ENCODE measurements at regions not wholly inside any gene's neighbourhood (a gene's known extent, or its start where the extent isn't known, plus 50 kb on each side); places are given as distances from the start of the nearest gene placed in this dataset.
"Not testable (repeated sequence)": the region's sequence is repeated elsewhere in the genome, so short reads cannot be mapped to it uniquely, and the experiment has no call there.

DNA sequence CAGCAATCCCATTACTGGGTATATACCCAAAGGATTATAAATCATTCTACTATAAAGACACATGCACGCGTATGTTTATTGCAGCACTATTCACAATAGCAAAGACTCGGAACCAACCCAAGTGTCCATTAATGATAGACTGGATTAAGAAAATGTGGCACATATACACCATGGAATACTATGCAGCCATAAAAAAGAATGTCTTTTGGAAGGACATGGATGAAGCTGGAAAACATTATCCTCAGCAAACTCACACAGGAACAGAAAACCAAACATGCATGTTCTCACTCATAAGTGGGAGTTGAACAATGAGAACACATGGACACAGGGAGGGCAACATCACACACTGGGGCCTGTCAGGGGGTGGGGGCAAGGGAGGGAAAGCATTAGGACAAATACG lies 143.7 kb upstream of the IVNS1ABP start:
- not testable (repeated sequence) for DNase-seq

DNA sequence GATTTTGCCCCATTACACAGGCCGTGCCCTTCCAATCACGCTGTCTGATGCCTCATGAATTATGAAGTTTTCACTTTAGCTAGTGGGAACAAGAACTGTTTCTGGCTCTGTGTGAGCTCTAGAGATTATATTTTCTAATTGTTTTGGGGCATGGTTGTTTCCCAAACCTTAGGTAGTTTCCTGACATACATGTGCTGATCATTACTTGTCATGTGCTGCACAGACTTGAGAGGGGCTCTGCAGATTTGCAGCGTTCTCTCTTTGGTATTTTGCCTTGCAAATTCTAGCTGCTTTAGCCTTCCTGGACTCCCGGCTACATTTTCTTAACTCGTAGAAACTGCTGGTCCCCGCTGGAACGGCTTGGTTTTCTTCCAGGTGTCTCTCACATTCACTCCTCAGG lies 142.1 kb upstream of the IVNS1ABP start:
- DNase-seq, result no peak

DNA sequence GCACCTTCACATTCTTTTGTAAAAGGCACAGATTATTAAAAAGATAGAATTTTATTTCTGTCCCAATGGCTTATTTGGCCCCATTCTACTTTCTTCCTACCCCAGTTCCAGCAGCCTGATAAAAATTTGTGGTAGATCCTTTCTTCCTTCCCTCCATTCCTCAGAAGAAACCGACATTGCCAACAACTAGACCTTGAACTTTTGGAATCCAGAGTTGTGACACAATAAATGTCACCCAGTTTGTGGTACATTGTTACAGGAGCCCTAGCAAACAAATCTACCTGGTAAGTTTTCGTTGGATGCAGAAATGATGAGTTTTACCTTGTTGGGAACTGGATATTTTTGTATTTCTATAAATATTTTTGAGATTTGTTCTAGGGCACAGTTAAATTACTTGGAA lies 141.6 kb upstream of the IVNS1ABP start:
- DNase-seq, result no peak

DNA sequence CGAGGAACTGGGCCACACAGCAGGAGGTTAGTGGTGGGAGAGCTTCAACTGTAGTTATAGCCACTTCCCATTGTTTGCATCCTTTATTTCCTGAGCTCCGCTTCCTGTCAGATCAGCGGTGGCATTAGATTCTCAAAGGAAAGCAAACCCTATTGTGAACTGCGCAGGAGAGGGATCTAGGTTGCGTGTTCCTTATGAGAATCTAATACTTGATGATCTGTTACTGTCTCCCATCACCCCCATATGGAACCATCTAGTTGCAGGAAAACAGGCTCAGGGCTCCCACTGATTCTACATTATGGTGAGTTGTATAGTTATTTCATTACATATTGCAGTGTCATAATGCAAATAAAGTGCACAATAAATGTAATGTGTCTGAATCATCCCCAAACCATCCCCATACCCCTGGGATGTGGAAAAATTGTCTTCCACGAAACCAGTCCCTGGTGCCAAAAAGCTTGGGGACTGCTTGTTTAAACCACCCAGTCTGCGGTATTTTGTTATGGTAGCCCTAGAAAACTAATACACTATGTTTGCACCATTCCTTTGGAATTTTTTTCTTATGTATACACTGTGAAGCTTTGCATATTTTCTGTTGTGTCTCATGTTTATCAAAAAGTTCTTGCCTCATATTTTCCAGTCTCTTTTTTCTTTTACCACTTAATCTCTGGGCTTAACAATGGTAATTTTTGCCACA lies 136.6 kb upstream of the IVNS1ABP start:
- DNase-seq, result no peak

DNA sequence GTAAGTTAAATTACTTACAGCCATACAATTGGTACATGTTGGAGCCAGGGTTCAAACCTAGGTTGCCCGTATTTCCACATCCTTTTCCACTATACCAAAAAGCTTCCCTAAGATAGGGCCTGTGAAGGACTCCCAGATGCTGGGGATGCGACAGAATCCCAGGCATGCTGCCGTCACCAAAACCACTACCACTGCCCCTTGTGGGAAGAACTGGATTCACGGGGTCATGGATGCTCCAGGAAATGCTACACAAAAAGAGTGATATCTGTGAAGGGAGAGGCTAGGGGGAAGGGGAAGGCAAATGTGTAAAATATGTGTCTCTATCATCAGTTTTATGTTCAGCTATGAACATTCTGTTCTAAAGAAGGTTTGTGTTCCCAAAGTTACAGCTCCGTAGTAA lies 133.9 kb upstream of the IVNS1ABP start:
- DNase-seq, result no peak

DNA sequence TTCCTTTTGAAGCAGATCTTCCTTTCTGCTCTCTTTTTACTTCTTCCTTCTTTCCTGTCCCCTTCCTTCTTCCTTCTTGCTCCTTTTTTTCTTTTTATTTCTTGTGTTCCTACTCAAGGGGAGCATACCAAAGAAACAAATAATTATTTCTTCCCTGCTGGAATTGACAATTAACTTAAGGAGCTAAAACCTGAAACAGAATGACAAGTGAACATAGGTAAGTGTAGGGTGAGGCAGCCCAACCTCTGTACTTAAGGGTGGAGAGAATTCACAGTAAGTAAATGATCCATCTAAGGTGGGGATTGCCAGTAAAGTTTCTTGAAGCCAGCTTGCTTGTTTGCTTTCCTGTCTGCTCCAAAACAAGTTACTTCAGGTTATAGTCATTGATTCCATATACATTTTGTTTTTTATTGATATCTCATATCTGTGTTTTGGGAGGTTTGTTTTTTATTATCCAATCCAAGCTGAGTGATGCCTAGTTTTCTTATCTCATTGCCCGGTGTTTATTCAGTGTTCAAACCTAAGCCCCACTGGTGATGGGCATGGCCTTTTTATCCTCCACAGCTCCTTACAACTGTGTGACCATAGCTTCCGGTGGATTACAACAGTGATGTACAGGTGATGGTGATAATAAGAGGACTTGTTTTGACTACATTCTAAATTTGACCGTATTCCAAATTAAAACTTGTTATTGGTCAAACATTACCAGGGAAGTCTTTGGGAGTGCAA lies 133.2 kb upstream of the IVNS1ABP start:
- DNase-seq, result no peak

DNA sequence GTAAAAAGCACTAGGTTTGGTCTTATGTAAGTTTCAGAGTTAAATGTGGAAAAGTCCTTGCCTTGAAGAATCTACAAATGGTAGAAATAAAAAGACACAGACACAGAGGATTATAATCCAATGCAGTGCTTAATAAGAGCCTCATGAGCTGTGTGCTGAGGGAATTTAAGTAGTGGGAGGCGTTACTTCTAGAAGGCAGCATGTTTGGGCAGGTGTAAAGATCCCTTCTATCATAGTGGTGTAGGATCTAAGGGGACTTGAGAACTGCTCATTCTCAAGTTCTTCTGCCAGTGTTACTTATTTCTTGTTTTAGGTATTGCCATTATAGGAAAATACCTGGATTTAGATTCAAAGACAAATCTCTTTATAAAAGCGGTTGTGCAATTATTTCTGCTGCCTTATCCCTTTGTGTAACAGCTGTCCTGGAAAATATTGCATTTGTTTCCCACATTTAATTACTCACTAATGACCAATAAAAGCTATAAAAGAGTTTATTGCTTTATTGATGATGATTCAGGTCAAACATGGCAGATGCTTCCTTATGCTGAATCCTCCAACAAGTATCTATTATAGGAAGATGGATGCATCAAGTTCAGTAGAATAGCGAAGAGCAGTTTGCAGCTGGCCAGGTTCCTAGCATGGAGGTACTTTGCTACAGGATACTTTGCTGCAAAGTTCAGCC lies 132.5 kb upstream of the IVNS1ABP start:
- DNase-seq, result no peak

DNA sequence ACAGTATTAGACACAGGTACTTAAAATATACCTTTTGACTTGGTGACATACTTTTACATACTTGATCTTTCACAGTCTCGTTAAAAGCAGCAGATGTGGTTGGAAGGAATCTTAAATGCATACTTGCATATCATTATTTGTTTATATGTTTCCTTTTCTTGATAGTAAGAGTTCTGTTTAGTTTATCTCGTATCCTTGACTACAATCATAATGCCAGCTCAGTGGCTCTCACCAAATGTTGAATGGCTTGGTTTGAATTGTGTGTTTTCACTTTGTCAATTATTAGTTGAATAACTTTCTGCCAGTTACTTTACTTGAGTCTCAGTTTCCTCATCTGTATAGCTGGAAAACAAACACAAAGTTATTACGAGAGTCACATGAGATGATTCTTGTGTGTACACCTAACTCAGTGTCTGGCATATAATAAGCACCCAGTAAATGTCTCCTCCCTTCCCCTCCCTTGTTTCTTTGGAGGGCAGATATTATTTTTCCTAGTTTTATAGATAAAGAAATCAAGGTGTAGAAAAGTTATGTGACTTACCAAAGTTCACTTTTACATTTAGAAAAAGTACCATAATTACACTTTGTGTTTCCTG lies 131.6 kb upstream of the IVNS1ABP start:
- DNase-seq, result no peak

DNA sequence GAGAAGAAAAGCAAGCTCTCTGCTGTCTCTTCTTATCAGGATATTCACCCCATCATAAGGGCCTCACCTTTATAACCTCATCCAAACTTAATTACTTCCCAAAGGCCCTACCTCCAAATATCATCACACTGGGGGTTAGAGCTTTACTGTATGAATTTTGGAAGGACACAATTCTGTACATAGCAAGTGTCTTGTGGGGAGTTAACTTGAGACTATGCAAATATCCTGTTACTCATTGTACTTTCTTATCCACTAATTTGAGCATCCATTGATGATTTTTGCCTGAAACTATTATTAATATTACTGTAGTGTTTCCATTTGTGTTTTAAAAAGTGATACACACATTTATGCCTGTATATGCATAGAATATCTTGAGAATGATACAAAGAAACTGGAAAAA lies 129.1 kb upstream of the IVNS1ABP start:
- DNase-seq, result no peak

DNA sequence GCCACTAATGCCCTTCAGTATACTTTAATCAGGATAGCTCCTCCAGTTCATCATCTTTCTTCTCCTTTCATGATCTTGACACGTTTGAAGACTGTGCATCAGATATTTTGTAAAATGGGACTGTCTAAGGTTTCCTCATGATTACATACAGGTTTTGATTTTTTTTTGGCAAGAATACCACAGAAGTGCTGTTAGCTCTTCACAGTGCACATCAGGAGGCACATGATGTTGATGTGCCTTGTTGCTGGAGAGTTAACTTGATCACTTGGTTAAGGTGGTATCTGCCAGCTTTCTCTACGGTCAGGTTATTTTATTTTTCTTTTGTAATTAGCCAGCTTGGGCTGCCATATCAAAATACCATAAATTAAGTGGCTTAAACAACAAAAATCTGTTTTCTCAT lies 128.6 kb upstream of the IVNS1ABP start:
- DNase-seq, result no peak

DNA sequence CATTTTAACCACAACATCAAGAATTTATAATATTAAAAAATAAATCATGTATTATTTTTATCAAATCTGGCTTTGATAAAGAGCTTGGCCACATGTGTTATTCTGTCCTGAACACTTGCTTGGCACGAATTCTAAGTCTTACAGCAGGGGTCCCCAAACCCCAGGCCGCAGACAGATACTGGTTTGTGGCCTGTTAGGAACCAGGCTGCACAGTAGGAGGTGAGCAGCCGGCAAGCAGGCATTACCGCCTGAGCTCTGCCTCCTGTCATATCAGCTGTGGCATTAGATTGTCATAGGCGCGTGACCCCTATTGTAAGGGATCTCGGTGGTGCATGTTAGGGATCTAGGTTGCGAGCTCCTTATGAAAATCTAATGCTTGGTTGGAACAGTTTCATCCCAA lies 127.6 kb upstream of the IVNS1ABP start:
- no peak for DNase-seq

DNA sequence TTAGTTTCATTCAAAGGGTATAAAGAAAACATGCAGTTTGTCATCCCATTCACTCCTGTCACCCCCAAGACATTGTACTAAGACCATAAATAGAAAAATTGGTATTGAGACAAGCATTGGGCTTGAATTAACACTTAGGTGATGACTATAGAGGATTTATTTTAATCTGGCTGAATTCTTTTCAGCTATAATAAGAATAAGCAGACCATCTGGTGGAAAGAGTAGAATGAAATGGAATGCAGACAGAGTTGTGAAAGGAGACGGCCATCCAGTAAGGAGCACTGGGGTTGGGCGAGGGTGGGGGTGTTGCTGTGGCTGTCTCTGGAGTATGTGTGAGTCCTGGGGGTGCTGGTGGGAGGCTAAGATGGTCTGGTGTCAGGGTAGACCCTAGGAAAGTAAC lies 125.0 kb upstream of the IVNS1ABP start:
- no peak for DNase-seq

DNA sequence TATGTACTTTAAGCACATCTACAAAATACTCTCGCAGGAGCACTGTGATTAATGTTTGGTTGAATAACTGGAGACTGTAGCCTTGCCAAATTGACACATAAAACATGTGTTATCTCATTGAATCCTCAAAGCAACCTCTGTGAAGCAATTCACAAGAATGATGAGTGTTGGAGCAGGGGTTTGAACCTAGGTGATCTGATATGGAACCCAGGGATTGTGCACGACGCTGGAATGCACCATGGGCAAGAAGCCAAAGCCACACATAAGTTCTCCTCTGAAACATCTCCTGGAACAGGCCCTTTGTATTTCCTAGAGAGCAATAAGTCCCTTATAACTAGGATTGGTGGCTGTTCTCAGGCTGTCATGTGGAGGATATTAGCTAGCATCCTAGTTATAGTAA lies 124.6 kb upstream of the IVNS1ABP start:
- DNase-seq, result no peak

DNA sequence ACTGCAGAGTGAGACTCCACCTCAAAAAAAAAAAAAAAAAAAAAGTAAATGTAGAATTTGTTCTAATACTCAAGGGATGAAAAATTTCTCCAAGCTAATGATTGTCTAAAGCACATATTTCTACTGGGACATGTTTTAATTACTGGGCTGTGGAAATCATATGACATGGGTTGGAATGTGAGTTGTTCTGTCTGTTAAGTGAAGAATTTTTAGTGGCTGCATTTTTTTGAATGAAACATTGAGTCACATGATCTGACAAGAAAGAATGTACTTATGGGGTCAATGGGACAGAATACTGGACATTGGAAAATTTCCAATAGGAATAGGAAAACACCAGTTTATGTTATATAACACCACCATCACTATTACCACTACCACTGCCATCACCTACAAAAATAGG lies 123.8 kb upstream of the IVNS1ABP start:
- DNase-seq, result no peak

DNA sequence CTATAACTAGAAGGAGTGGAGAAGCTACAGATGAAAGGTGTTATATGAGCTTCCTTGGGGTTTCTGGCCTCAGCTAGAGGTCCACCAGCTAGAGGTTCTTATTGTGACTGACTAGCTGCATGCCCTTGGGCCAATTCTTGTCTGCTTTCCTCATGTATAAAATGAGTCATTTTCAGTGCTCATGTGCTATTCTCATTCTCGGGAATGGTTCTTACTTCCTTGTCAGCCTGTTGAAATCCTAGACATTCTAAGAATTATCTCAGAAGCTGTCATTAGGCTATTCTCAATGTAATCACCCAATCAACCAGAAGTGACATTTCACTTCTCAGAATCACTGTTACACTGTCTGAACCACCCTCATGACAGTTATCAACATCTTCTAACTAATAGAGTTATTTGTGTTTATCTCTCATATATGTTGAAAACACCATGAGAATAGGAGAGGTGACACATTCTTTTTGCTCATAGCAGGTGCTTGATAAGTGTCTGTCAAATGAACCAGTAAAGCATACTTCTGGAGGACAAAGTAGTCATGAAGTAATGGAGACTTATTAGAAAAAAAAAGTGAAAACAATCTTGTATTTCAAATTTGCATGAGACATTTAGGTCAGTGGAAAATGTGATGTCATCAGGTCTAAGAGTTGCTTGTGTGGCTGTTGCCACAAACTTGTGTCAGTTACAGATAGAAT lies 122.8 kb upstream of the IVNS1ABP start:
- no peak for DNase-seq

DNA sequence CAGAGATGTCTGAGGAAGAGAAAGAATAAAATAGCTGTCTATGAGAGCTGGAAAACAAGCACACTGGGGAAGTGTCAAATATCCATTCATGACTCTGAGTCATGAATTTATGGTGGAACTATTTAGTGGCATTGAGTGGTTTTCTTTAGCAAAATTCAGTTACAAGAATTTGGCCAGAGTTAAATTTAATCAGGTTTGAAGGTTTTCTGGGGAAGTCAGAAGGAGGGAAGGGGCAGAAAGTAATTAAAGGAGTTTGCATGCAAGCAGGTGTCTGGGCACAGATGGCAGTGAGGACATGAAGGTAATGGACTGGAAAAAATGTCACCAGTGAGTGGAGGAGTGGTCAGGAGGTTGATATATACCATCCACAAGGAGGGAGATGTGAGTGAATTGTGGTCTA lies 121.9 kb upstream of the IVNS1ABP start:
- no peak for DNase-seq

DNA sequence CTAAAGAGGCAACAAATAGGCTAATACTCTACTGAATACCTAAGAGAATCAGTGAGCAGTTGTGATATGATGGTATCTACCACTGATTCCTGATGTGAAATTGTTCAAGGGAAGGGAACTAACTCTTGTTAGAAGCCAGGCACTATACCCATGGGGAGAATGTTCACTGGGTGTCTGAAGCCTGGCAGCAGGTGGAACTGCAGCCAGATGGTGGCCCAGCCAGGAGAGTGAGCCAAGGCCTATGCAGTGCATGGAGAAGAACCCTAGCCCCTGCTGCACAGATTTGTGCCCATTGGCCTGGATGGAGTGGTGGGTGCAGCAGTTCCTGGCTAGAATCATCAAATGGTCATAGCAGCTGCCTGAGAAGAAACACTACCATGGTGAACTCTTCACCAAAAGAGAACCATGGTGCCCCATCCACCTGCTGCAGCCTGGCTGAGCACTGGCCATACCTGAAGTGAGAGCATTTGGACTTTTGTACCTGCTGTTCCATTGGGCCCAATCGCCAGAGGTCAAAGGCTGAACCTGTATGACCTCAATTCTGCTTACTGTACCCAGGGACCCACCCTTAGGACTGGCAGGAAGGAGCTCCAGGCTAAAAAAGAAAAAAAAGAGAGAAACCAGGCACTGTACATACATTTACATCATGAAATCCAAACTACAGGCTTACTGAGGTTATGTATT lies 118.8 kb upstream of the IVNS1ABP start:
- DNase-seq, result no peak

DNA sequence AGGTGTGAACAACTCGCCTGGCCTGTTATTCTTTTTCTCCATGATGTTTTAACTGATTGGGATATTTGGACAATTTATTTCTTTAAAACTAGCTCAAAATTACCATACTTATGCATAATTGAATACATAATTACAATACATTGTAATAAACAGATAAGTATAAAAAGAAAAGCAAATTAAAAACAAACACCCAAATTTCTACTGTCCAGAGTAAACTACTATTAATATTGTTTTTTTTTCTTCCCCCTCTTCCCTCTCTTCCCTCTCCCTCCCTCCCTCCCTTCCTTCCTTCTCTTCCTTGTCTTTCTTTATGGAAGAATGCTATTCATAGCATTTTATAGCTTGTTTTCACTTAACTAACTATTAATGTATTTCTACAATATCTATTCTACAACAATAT lies 117.7 kb upstream of the IVNS1ABP start:
- DNase-seq, result no peak

DNA sequence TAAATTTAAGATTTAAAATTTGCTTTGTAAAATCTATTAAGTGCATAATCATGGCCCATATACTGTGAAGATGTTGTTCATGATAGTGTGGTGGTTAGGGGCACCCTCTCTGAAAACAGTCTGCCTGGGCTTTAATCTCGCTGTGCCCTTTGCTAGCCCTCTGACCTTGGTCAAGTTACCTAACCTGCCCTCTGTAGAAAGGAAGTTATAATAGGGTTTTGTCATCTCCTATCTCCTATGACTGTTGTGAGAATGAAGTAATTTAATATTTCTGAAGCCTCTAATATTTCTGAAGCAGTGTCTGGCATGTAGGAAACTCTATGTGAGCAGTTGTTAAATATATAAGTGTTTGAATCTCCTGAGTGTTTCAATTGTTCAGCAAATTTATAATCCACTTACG lies 116.6 kb upstream of the IVNS1ABP start:
- no peak for DNase-seq

DNA sequence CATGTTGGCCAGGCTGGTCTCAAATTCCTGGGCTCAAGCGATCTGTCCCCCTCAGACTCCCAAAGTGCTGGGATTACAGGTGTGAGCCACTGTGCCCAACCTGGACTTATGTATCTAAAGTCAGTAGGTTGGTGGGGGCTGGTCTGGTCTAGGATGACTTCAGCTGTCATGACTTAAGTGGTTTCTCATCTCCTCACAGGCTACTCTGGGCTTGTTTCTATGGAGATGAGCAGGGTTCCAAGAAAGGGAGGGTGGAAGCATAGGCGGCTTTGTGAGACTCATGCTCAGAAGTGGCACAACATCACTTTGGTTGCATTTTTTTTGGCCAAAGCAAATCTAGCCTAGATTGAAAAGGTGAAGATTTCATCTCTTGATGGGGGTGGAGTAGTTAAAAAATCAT lies 115.9 kb upstream of the IVNS1ABP start:
- no peak for DNase-seq

DNA sequence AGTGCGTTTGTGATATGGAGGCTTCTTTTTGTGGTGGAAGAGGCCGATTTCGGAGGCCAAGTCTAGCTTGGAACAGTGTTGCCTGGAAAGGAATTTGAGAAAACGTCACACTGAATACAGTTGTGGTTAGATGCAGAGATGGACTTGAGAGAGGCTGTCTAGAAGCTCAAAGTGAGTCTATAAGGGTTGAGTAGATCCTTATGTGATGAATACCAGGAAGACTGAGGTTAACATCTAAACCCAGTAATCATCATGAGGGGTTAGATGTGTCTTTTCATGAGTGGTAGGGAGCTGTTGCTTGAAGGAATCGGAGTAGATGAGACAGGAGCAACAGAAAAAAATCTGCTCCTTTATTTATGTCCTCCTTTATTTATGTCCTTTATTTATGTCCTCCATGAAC lies 114.6 kb upstream of the IVNS1ABP start:
- no peak for DNase-seq

DNA sequence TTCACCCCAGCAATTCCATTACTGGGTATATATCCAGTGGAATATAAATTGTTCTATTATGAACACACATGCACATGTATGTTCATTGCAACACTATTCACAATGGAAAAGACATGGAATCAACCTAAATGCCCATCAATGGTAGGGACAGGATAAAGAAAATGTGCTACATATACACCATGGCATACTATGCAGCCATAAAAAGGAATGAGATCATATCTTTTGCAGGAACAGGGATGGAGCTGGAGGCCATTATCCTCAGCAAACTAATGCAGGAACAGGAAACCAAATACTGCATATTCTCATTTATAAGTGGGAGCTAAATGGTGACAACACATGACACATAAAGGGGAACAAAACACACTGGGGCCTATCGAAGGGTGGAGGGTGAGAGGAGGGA lies 112.6 kb upstream of the IVNS1ABP start:
- DNase-seq, result not testable (repeated sequence)

DNA sequence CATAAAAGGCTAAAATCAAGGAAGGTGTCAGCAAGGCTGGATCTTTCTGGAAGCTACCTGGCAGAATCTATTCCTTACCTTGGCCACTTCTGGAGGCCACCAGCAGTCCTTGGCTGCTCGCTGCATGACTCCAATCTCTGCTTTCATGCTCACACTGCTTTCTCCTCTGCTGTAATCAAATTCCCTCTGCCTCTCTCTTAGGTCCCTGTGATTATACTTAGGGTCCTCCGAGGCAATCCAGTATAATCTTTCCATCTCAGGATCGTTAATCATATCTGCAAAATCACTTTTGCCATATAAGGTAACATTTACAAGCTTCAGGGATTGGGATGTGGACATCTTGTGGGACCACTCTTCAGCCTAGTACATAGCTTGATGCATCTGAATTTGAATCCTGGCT lies 110.7 kb upstream of the IVNS1ABP start:
- no peak for DNase-seq

Data from NCI-H1417 treated with DMSO at 0.1 percent for 48 hours (cell line).